ENCODE measurements at regions not wholly inside any gene's neighbourhood (a gene's known extent, or its start where the extent isn't known, plus 50 kb on each side); places are given as distances from the start of the nearest gene placed in this dataset.

DNA sequence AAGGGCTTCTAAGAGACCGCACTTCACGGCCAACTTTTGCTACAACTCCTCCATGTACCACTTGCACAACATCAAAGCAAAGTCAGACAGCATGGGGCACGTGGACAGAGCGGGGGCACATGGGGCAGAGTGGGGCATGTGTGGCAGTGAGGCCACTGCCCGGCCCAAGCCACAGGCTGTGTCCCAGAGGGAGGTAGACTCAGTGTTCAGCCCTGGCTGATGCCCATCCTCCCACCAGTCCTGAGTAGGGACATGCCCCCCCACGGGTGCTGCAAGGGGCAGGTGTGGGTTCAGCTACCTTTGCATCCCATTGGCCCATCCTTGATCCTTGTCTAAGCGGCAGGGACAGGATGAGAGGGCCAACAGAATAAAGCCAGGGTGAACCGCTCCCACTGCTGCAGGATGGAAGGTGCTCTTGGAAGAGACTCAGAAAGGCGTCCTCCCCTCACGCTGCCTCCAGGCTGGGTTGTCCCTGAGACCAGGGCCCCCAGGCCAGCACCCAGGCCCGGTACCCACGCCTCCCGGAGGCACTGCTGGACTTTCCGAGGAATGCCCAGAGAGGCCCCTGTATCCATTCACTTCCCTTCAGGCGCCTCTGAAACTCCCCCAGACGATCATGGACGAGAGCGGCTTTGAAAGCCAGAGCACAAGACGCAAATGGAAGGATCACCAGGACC lies 218.2 kb downstream of the NDUFA10 start (continued):
- TF ChIP-seq ASH2L (IDR thresholded peaks at IDR 0.05; ENCODE audit: borderline replicate concordance, low read depth) (no peak), USF2 (IDR thresholded peaks at IDR 0.05; ENCODE audit: borderline replicate concordance, low read depth, low read length) (no peak), POLR2A (IDR thresholded peaks at IDR 0.05; ENCODE audit: low read depth, low read length) (no peak), NFYA (IDR thresholded peaks at IDR 0.05; ENCODE audit: borderline replicate concordance, low read depth, low read length) (no peak)

GRCh38 chr2:239806276-239806675 lies 218.9 kb downstream of the NDUFA10 start:
- no peak for TF ChIP-seq RFX5 (IDR thresholded peaks at IDR 0.05; ENCODE audit: low read depth, low read length)
- no peak for TF ChIP-seq YBX1 (IDR thresholded peaks at IDR 0.05)
- TF ChIP-seq SUZ12 (IDR thresholded peaks at IDR 0.05; ENCODE audit: unreplicated experiment): no peak
- TF ChIP-seq TCF12 (IDR thresholded peaks at IDR 0.05; ENCODE audit: low read depth, low read length): no peak
- TF ChIP-seq IKZF2 (IDR thresholded peaks at IDR 0.05): no peak
- TF ChIP-seq TBL1XR1 (IDR thresholded peaks at IDR 0.05; ENCODE audit: low read depth, low read length): no peak
- TF ChIP-seq MXI1 (IDR thresholded peaks at IDR 0.05; ENCODE audit: low read depth, low read length): no peak
- no peak for TF ChIP-seq MEF2A (IDR thresholded peaks at IDR 0.05; ENCODE audit: insufficient read depth, low read depth, low read length)
- ChIA-PET POLR2A (no interaction called here), RAD21 (ENCODE audit: unreplicated experiment) (no interaction called here), CTCF (no interaction called here), SMC1A (ENCODE audit: uncharacterized antibody, unreplicated experiment) (no interaction called here)
- H3K9me3 ChIP-seq (replicated peaks; ENCODE audit: control insufficient read depth, insufficient read depth, low read length): no peaks in the 10 kb centered on the region
- no peaks in the 10 kb centered on the region; a peak in 1 of 4 replicates for H3K27me3 ChIP-seq (replicated peaks in 1 of 2; ENCODE audit: control insufficient read depth in 2 of 2, insufficient read depth in 2 of 2, low read length in 1 of 2)
- no peak overlapping the region for H2AFZ ChIP-seq (ENCODE audit: control insufficient read depth, low read depth, low read length)
- H3K36me3 ChIP-seq (ENCODE audit: control insufficient read depth in 2 of 2, insufficient read depth in 2 of 2, low read length in 1 of 2): no peaks in the 10 kb centered on the region
- DNase-seq (ENCODE audit: low read depth, low spot score): no peak
- H3K4me2 ChIP-seq (ENCODE audit: control insufficient read depth, insufficient read depth): no peak overlapping the region
- no TSS peak for BruUV-seq (replicated peaks)
- no peak for FAIRE-seq
- H4K20me1 ChIP-seq (ENCODE audit: control insufficient read depth, insufficient read depth): no peaks in the 10 kb centered on the region
- 35% methylated on average over 7 of the region's 7 CpGs for WGBS (ENCODE audit: insufficient coverage, insufficient replicate concordance, low lambda C conversion rate, missing lambda C conversion rate)
- intact Hi-C loops (cut with micrococcal nuclease; ENCODE audit: unreplicated experiment): no loop called here
- H3K9ac ChIP-seq (ENCODE audit: control insufficient read depth, insufficient read depth, low read length): no peak overlapping the region
- H3K4me3 ChIP-seq: no peak overlapping the region
- no peaks in the 10 kb centered on the region for H3K4me1 ChIP-seq (ENCODE audit: control insufficient read depth, insufficient read depth, low read length)
- H3K27ac ChIP-seq (ENCODE audit: control insufficient read depth, insufficient read depth): no peak overlapping the region
- H3K79me2 ChIP-seq (ENCODE audit: control insufficient read depth, insufficient read depth, low read length): no peaks in the 10 kb centered on the region
- no peak for ATAC-seq
- in situ Hi-C loops (cut with MboI): no loop called here

Measured in GM12878 (cell line).